ENCODE measurements at regions not wholly inside any gene's neighbourhood (a gene's known extent, or its start where the extent isn't known, plus 50 kb on each side); places are given as distances from the start of the nearest gene placed in this dataset.

DNA sequence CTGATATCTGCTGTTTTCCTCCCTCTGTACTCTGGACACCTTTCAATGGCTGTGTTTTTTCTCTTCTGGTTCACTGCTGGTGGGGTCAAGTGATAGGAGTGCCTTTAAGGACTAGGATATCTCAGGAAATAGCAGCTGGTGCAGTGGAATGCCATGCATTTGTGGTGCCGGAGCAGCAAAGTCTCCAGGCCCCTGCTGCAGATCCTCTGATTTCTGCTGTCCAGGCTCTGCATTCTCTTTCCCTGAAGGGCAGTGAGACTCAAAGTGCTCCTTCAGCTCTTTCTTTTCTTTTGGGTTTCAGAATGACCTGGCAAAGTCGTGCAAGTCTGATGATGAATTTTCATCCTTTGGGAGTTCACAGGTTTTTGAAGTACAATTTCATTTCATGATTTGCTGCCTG lies 774.3 kb downstream of the FAM181B start:
- TF ChIP-seq MEF2D (CRISPR knock-in tag; IDR thresholded peaks at IDR 0.05) (no peak), TEAD2 (CRISPR knock-in tag; IDR thresholded peaks at IDR 0.05) (no peak), ZNF790 (CRISPR knock-in tag; IDR thresholded peaks at IDR 0.05; ENCODE audit: borderline replicate concordance) (no peak), TP53 (CRISPR knock-in tag; conservative IDR thresholded peaks at IDR 0.05) (no peak), ZNF589 (CRISPR knock-in tag; conservative IDR thresholded peaks at IDR 0.05) (no peak)
- TF ChIP-seq, protein P1, sequence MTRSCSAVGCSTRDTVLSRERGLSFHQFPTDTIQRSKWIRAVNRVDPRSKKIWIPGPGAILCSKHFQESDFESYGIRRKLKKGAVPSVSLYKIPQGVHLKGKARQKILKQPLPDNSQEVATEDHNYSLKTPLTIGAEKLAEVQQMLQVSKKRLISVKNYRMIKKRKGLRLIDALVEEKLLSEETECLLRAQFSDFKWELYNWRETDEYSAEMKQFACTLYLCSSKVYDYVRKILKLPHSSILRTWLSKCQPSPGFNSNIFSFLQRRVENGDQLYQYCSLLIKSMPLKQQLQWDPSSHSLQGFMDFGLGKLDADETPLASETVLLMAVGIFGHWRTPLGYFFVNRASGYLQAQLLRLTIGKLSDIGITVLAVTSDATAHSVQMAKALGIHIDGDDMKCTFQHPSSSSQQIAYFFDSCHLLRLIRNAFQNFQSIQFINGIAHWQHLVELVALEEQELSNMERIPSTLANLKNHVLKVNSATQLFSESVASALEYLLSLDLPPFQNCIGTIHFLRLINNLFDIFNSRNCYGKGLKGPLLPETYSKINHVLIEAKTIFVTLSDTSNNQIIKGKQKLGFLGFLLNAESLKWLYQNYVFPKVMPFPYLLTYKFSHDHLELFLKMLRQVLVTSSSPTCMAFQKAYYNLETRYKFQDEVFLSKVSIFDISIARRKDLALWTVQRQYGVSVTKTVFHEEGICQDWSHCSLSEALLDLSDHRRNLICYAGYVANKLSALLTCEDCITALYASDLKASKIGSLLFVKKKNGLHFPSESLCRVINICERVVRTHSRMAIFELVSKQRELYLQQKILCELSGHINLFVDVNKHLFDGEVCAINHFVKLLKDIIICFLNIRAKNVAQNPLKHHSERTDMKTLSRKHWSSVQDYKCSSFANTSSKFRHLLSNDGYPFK (CRISPR knock-in tag; IDR thresholded peaks at IDR 0.05; ENCODE audit: borderline replicate concordance) = no peak
